ENCODE measurements at regions not wholly inside any gene's neighbourhood (a gene's known extent, or its start where the extent isn't known, plus 50 kb on each side); places are given as distances from the start of the nearest gene placed in this dataset.

DNA sequence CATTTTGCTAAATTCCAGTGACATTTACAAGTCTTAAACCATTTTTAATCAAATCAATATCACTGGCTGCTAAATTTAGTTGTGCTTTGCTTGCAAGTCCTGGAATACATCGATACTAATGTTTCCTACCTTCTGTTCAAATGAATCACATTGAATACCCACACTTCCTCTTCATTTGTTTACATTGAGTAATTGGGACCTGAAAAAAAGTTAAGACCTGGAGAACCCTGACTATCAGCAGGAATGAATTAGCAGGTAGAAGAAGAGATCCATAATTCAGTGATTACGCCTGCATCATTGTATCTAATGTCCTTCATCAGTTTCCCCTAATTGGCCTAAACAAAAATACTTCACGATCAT is 369.3 kb downstream of the ETNK1 start:
- no peak for TF ChIP-seq EZH2phosphoT487 (IDR thresholded peaks at IDR 0.05; ENCODE audit: low read depth)
- TF ChIP-seq, protein P1, sequence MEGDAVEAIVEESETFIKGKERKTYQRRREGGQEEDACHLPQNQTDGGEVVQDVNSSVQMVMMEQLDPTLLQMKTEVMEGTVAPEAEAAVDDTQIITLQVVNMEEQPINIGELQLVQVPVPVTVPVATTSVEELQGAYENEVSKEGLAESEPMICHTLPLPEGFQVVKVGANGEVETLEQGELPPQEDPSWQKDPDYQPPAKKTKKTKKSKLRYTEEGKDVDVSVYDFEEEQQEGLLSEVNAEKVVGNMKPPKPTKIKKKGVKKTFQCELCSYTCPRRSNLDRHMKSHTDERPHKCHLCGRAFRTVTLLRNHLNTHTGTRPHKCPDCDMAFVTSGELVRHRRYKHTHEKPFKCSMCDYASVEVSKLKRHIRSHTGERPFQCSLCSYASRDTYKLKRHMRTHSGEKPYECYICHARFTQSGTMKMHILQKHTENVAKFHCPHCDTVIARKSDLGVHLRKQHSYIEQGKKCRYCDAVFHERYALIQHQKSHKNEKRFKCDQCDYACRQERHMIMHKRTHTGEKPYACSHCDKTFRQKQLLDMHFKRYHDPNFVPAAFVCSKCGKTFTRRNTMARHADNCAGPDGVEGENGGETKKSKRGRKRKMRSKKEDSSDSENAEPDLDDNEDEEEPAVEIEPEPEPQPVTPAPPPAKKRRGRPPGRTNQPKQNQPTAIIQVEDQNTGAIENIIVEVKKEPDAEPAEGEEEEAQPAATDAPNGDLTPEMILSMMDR (IDR thresholded peaks at IDR 0.05; ENCODE audit: low read depth, low read length) = no peak
